ENCODE measurements at regions not wholly inside any gene's neighbourhood (a gene's known extent, or its start where the extent isn't known, plus 50 kb on each side); places are given as distances from the start of the nearest gene placed in this dataset.

DNA sequence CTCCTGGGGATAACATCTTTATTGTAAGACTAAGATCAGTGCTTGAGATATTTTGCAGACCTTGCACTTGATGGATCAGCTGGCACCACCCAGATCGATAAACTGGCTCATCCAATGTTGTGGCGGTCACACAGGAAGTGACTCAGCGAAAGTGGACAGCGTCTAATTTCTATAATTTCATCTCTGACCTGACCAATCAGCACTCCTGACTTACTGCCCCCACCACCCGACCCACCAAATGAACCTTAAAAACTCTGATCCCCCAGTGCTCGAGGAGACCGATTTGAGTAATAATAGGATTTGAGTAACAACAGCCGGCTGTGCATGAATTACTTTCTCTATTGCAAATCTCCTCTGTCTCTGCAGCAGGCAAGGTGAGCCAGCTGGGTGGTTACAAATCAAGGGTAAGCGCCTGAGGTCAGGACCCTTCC lies 62.7 kb upstream of the RNU6-1 start:
- DNase-seq (ENCODE audit: extremely low read depth, low read depth): no peak
- TF ChIP-seq, protein P1, sequence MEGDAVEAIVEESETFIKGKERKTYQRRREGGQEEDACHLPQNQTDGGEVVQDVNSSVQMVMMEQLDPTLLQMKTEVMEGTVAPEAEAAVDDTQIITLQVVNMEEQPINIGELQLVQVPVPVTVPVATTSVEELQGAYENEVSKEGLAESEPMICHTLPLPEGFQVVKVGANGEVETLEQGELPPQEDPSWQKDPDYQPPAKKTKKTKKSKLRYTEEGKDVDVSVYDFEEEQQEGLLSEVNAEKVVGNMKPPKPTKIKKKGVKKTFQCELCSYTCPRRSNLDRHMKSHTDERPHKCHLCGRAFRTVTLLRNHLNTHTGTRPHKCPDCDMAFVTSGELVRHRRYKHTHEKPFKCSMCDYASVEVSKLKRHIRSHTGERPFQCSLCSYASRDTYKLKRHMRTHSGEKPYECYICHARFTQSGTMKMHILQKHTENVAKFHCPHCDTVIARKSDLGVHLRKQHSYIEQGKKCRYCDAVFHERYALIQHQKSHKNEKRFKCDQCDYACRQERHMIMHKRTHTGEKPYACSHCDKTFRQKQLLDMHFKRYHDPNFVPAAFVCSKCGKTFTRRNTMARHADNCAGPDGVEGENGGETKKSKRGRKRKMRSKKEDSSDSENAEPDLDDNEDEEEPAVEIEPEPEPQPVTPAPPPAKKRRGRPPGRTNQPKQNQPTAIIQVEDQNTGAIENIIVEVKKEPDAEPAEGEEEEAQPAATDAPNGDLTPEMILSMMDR (IDR thresholded peaks at IDR 0.05; ENCODE audit: low read depth, low read length): no peak

DNA sequence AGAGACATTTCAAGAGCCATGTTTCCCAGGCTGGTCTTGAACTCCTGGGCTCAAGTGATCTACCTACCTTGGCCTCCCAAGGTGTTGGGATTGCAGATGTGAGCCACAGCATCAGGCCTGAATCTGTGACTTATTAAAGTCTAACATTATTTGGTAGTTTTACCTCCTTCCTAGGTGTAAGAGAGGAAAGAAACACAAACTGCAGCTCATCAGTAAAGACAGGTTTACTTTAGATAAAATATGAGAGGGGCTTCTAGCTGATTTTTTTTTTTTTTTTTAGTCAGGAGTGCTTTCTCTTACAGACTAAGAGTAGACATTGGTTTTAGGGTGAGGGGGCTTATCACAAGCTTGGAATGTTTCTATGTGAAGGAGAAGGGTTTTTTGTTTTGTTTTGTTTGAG lies 63.9 kb upstream of the RNU6-1 start:
- DNase-seq (ENCODE audit: extremely low read depth, low read depth): no peak
- TF ChIP-seq, protein P1 (IDR thresholded peaks at IDR 0.05; ENCODE audit: low read depth, low read length): no peak

DNA sequence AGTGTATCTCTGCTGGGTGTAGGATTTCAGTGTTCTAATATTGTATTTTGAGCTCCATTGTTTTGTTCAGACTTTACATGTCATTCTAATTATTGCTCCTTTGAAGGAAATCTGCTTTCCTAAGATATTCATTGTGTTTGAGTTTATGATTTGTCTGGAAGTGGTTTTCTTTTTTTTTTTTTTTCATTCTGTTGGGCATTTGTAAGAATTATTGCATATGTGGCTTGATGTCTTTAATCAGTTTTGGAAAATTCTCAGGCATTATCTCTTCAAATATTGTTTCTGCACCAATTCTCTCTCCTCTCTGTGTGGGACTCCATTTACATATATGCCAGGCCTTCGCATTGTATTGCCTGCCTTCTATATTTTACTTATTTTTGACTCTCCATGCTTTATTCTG lies 65.8 kb upstream of the RNU6-1 start:
- DNase-seq (ENCODE audit: extremely low read depth, low read depth): no peak
- TF ChIP-seq, protein P1 (IDR thresholded peaks at IDR 0.05; ENCODE audit: low read depth, low read length): no peak

DNA sequence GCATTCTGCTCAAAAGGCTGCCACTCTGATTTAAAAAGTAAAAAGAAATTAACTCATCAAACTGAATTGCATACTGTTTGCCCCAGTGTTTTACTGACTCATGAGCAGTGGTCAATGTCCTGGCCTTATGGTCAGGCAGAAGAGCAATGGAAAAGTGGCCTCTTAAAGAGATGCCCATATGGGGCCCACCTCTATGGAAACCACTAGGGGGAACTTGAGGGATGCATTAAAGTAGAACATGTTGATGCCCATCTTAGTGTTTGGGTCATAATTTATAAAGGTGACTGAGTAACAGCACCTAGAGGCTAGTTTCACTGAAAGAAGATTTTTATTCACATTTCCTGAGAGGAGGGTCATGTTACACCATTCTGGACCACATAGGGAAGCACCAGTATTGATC lies 66.5 kb upstream of the RNU6-1 start:
- no peak for DNase-seq (ENCODE audit: extremely low read depth, low read depth)
- TF ChIP-seq, protein P1 (IDR thresholded peaks at IDR 0.05; ENCODE audit: low read depth, low read length): peak; percentile 9

DNA sequence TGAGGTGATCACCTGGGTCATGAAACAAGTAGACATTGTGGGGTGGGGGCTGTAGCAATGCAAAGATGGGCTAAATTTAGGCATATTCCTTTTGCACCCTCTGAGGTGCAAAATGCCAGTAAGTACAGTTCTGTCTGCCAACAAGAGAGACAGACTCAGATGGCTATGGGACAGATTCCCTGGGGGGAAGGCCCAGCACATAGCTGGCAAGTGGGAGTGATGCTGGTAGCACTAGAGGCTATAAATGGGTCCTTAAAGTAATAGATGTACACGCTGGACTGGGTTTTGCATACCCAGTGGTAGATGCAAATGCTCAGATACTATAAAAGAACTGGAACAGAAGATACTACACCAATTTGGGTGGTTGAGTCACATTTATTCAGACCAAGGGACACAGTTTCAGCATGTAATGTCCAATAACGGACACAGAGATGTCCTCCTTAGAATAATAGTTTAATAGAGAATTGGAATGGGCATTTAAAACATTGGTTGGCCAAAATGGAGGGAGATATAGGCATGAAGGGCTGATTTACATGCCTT lies 67.4 kb upstream of the RNU6-1 start:
- TF ChIP-seq, protein P1 (IDR thresholded peaks at IDR 0.05; ENCODE audit: low read depth, low read length): no peak
- no peak for DNase-seq (ENCODE audit: extremely low read depth, low read depth)

DNA sequence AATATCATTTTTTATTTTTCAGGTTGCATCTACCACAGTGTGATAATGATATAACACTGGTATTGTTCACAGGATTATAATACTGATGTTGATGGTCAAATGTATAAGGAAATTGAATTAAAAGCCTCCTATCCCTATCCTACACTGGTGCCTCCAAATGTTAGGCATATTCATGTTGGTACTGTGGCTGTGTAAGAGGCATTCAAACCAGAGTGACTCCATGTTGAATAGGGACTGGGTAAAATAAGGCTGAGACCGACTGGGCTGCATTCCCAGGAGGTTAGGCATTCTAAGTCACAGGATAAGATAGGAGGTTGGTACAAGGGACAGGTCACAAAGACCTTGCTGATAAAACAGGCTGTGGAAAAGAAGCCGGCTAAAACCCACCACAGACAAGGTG lies 68.9 kb upstream of the RNU6-1 start:
- TF ChIP-seq, protein P1 (IDR thresholded peaks at IDR 0.05; ENCODE audit: low read depth, low read length): no peak
- no peak for DNase-seq (ENCODE audit: extremely low read depth, low read depth)

DNA sequence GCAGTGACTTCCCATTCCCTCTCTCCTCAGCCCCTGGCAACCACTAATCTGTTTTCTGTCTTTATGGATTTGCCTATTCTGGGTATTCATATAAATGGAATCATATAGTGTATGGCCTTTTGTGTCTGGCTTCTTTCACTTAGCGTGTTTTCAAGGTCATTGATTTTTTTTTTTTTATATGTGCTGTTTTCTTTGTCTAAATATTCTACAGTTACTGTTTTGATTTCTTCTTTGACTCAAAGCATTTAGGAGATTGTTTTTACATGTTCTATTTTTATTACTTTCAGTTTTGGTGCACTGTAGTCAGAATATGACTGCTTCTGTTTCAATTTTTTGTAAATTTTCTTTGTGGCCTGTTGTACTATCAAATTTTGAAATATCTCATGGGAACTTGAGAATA lies 71.9 kb upstream of the RNU6-1 start:
- DNase-seq (ENCODE audit: extremely low read depth, low read depth): no peak
- TF ChIP-seq, protein P1 (IDR thresholded peaks at IDR 0.05; ENCODE audit: low read depth, low read length): no peak
